GM19324 (cell line): ENCODE measurements at regions not wholly inside any gene's neighbourhood (a gene's known extent, or its start where the extent isn't known, plus 50 kb on each side); places are given as distances from the start of the nearest gene placed in this dataset.

Source experiments
- ATAC-seq: cut with Tn5 transposase; IDR thresholded peaks from one replicate; pipeline ENCODE4 v1.9.1; 2021; ENCODE audit warnings: mild to moderate bottlenecking, moderate library complexity; ENCODE audit not compliant: unreplicated experiment, low FRiP score

GRCh38 chr21:16913010-16913409 lies 599.8 kb upstream of the CXADR start:
- ATAC-seq: no peak

- ATAC-seq: no peak
These were observed 584.4 kb upstream of the CXADR start for GRCh38 chr21:16928439-16928838.

- ATAC-seq: no peak
These were observed 580.5 kb upstream of the CXADR start for GRCh38 chr21:16932314-16932713.

- ATAC-seq: no peak
These were observed 570.1 kb upstream of the CXADR start for GRCh38 chr21:16942703-16943102.

GRCh38 chr21:16943231-16943630 lies 569.6 kb upstream of the CXADR start:
- ATAC-seq: no peak

- ATAC-seq: no peak
These were observed 567.3 kb upstream of the CXADR start for GRCh38 chr21:16945580-16945979.

- no peak for ATAC-seq
These were observed 556.0 kb upstream of the CXADR start for GRCh38 chr21:16956824-16957223.

GRCh38 chr21:16965424-16965823 lies 547.4 kb upstream of the CXADR start:
- ATAC-seq: no peak

GRCh38 chr21:16968436-16968835 lies 544.4 kb upstream of the CXADR start:
- no peak for ATAC-seq

GRCh38 chr21:16969636-16970035 lies 543.2 kb upstream of the CXADR start:
- no peak for ATAC-seq

GRCh38 chr21:16974060-16974459 lies 538.8 kb upstream of the CXADR start:
- no peak for ATAC-seq

- ATAC-seq: no peak
These were observed 536.6 kb upstream of the CXADR start for GRCh38 chr21:16976193-16976592.

GRCh38 chr21:16978309-16978895 lies 534.4 kb upstream of the CXADR start:
- ATAC-seq: no peak

GRCh38 chr21:16979574-16979973 lies 533.3 kb upstream of the CXADR start:
- ATAC-seq: no peak

- ATAC-seq: no peak
These were observed 529.4 kb upstream of the CXADR start for GRCh38 chr21:16983420-16983819.

- ATAC-seq: no peak
These were observed 520.4 kb upstream of the CXADR start for GRCh38 chr21:16992448-16992847.

- ATAC-seq: no peak
These were observed 519.3 kb upstream of the CXADR start for GRCh38 chr21:16993416-16994038.

GRCh38 chr21:17002594-17003257 lies 510.1 kb upstream of the CXADR start:
- no peak for ATAC-seq

GRCh38 chr21:17003258-17003615 lies 509.6 kb upstream of the CXADR start:
- ATAC-seq: no peak

GRCh38 chr21:17003763-17004373 lies 509.0 kb upstream of the CXADR start:
- no peak for ATAC-seq

- ATAC-seq: no peak
These were observed 480.6 kb upstream of the CXADR start for GRCh38 chr21:17032141-17032655.
